GM18499 (cell line): ENCODE measurements at regions not wholly inside any gene's neighbourhood (a gene's known extent, or its start where the extent isn't known, plus 50 kb on each side); places are given as distances from the start of the nearest gene placed in this dataset.
"Not testable (repeated sequence)": the region's sequence is repeated elsewhere in the genome, so short reads cannot be mapped to it uniquely, and the experiment has no call there.

Experiments used
- ATAC-seq: cut with Tn5 transposase; IDR thresholded peaks from one replicate; pipeline ENCODE4 v1.9.1; 2021; ENCODE audit warnings: moderate number of reproducible peaks; ENCODE audit not compliant: insufficient read depth, unreplicated experiment

DNA sequence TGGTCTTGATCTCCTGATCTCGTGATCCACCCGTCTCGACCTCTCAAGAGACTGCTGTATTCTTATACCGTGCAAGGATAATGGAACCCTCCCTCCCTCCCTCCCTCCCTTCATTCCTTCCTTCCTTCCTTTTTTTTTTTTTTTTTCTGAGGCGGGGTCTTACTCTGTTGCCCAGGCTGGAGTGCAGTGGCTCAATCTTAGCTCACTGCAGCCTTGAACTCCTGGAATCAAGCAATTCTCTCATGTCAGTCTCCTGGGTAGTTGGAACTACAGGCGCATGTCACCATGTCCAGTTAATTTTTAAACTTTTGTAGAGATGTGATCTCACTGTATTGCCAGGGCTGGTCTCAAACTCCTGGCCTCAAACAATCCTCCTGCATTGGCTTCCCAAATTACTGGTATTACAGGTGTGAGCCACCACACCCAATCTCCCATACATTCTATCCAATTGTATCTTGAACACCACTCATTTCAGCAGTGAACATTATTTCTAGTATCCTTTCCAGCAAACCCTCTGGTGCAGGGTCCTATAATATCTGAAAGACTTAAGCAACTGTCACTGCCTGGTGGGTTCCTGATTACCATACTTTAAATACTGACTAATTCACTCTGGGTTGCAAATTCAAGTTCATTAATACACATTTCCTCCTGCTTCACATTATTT lies 210.0 kb upstream of the ZNF217 start:
- no peak for ATAC-seq

DNA sequence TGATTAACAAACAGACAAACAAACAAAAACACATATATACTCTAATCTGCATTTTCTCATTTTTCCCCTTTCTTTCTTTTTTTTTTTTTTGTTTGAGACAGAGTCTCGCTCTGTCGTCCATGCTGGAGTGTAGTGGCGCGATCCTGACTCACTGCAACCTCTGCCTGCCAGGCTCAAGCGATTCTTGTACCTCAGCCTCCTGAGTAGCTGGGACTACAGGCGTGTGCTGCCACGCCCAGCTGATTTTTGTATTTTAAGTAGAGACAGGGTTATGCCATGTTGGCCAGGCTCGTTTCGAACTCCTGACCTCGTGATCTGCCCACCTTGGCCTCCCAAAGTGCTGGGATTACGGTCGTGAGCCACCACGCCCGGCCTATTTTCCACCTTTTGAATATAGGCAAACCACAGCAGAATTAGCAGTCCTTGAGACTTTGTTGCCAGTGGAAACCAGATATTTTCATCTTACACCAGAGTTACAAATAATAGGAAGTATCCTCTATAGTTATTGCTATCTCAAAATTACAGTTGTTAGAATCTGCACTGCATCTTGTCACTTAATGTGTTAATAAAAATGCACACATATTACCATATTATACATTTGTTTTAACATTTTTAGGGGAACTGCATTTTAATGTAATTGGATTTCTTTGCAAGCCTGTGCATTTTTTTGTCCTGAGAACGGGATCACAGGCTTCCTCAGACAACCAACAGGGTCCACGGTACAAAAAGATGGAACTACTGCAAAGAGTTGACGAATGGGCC lies 208.2 kb upstream of the ZNF217 start:
- ATAC-seq, result no peak

DNA sequence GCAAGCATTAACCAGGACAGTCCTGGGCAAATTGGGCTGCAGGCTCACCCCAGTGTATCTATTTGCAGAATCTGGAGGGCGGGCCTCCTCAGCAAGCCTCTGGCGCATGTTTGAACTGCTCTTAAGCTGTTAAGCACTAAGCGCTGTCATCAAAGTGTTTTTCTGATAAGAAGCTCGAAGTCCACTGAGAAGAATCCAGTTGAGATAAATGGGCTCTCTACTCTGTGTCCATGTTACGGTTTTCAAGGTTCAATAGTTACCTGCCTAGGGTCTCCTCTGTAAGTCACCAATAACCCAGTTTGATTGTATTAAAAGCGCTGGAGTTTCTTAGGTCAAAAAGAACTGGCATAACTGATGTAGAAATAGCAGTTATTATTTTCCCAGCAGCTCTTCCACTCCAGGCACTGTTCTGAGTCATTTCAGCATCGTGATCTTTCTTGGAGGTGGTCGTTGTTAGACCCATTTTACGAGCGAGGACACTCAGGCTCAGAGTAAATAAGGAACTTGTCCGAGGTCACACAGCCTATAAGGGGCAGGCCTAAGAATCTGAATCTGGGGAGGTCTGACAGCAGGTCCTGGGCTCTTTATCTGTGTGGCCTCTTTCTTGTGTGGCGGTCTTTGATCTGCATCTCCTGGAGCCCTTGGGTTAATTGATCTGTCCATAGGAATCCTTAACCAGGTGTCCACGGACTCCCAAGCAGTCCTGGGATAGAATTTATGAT lies 207.4 kb upstream of the ZNF217 start:
- ATAC-seq, result no peak

DNA sequence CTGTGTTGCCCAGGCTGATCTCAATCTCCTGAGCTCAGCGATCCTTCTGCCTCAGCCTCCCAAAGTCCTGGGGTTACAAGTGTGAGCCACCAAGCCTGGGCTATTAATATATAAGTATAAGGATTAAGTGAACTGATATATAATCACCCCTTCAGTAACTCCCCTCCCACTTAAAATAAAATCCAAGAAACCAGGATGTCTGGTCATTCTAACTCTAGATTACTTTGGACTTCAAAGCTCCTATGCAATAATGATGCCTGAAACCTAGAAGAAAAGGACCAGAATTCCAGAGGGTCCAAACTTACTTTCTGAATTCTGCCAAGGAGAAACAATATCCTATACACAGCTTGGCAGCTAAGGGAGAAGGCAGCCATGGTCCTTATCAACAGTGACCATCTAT lies 206.8 kb upstream of the ZNF217 start:
- no peak for ATAC-seq

DNA sequence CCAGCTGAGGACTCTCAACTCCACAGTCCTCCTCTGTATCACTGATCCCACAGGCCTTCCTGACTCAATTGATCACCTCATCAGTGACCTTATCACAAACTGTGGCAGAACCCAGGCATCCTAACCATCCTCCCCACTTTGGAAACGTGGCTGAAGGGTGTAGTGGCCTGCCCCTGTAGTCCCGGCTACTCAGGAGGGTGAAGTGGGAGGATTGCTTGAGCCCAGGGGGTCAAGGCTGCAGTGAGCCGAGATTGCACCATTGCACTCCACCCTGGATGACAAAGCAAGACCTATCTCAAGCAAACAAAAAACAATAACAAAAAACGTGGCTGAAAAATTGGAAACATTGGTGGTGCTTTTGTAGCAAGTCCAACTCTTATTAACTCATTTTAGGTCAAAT lies 203.4 kb upstream of the ZNF217 start:
- no peak for ATAC-seq

DNA sequence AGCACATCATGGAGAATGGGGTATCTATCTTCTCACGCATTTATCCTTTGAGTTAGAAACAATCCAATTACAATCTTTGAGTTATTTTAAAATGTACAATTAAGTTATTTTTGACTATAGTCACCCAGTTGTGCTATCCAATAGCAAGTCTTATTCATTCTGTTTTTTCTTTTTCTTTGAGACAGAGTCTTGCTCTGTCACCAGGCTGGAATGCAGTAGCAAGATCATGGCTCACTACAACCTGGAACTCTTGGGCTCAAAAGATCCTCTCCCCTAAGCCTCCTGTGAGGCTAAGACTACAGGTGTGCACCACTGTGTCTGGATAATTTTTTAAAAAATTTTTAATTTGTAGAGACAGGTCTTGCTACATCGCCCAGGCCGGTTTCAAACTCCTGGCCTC lies 201.5 kb upstream of the ZNF217 start:
- ATAC-seq, result no peak

DNA sequence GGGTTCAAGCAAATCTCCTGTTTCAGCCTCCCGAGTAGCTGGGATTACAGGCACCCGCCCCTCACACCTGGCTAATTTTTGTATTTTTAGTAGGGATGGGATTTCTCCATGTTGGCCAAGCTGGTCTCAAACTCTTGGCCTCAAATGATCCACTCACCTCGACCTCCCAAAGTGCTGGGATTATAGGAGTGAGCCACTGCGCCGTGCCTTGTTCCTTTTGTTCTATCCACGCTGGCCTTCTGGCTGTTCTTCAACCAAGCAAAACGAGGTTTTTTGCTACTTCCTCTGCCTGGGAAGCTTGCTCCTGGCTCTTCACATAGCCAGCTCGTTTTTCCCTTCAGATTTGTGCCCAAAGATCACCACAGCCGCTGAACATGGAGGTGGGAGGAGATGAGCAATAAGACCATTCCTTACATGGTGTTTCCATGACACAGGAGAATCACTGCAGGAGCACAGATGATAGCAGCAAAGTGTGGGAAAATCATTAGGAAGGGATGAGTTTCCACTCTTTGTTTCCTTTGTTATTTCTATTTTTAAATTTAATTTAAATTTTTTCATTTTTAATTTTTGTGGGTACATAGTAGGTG lies 201.0 kb upstream of the ZNF217 start:
- no peak for ATAC-seq

DNA sequence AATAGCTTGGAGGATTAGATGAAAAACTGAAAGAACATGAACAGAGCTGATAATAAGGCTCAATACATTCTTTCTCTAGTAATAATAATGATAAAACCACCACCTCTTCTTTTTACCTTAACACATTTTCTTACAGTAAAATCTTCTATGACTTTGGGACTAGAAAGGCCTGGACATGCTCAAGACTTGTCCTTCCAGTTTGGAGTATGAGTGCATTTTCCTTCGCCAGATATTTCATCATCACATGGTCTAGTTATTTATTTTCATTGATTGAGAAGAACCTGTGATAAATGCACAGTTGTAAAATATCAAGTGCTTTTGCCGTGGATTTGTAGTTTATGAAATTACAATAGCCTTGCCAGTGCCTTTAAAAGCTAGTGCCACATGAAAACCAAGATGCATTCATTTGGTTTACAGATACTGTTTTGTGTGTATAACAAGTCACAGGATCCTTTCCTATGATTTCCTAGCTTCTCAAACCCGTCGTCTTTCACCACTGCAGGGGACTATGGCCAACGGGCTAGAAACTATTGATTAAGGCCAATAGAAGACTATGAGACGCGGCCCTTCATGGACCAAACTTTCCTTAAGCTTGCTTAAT lies 200.2 kb upstream of the ZNF217 start:
- no peak for ATAC-seq

DNA sequence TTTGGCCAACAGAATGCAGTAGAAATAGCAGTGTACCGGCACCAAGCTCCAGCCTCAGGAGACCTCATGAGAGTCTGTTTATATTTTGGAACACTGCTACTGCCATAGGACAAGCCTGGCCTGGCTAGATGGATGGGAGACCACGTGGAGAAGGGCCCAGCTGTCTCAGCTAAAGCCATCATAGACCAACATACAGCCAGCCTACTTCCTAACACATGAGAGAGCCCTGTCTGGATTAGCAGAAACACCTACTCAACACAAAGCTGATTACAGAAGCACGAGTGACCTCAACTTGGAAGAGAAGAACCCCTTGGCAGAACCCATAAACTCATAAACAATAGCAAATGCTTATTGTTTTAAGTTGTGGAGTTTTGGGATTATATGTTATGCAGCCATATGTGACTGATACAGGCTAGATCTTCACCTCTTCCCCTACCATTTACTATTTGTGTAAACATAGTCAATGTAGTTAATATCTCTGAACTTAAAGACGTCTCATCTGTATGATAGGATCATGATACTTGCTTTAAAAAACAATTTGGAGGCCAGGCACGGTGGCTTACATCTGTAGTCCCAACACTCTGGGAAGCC lies 199.4 kb upstream of the ZNF217 start:
- no peak for ATAC-seq

DNA sequence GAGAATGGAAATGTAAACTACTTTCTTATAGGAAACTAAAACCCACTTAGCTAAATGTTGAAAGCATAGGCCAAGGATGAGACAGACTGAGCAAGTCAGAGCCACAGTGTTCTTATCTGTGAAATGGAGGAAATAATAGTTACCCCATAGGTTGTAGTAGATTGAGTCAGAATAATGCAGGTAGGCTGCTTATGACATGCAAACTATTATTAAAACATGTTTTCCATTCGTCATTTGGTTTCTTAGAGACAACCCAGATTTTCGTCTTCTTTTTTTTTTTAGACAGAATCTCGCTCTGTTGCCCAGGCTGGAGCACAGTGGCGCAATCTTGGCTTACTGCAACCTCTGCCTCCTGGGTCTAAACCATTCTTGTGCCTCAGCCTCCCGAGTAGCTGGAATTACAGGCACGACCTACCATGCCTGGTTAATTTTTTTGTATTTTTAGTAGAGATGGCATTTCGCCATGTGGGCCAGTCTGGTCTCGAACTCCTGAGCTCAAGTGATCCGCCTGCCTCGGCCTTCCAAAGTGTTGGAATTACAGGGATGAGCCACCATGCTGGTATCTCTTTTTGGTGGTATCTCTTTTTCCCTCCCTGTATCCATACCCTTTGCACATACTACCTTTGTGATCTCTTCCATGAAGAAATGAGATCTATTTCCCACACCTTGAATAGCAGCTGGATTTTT lies 196.5 kb upstream of the ZNF217 start:
- ATAC-seq, result no peak

DNA sequence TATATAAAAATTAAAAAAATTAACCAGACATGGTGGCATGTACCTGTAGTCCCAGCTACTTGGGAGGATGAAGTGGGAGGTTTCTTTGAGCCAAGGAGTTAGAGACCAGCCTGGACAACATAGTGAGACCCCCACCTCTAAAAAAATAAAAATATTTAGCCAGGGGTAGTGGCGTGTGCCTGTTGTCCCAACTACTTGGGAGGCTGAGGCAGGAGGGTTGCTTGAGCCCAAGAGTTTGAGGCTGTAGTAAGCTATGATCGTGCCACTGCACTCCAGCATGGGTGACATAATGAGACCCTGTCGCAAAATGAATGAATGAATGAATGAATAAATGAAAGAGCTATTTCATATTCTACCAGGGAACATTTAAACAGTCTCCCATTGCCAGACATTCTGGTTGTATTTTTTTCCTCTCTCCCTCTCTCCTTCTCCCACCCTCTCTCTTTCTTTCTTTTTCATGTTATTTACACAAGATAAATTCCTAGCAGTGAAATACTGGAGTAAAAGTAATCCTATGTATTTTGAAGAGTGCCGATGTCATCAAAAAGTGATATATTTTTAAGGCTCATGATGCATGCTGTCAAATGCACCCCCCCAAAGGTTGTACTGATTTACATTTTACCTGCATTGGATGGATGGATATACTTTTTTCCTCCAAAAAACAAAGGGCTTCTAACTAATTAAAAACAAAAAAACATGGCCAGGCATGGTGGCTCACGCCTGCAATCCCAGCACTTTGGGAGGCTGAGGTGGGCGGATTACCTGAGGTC lies 194.8 kb upstream of the ZNF217 start:
- no peak for ATAC-seq

DNA sequence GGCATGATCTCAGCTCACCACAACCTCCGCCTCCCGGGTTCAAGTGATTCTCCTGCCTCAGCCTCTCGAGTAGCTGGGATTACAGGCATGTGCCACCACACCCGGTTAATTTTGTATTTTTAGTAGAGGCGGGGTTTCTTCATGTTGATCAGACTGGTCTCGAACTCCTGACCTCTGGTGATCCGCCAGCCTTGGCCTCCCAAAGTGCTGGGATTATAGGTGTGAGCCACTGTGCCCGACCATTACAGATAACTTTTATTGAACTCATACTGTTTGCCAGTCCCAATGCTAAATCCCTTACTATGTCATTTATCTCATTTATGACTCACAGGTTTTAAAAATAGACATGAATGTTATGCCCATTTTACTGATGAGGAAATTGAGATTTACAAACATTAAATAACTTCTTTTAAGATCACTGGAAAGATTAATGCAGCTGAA lies 193.9 kb upstream of the ZNF217 start:
- not testable (repeated sequence) for ATAC-seq

DNA sequence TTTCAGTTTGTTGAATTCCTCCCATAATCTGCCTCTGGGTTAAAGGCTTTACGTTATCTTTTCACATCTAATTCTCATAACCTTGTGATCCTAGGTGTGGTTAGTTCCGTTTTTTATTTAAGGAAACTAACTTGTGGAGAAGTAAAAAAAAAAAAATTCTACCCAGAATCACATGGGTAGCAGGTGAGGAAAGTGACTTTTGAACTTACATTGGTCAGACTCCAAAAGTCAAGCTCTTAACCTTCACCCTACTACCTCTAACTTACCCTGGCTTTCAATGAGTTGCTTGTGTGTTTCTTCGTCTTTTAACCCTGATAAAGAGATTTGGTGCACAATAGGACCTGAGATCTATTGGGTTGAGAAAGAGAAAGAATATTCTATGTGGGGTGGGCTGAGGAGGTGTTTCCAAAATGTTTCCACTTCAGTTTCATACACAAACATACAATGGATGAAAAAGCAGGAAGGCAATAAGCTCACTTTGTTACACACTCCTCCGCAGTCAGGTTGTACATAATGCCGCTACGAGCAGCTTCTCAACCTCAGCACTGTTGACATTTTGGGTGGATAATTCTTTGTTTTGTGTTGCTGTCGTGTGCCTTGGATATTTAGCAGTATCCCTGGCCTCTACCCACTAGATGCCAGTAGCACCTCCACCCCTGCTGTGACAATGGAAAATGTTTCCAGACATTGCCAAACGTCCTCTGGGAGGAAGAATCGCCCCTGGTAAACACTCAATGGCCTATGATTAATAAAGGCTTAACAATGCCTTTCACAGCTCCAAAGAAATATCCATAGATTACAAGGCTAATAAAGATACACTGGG lies 193.0 kb upstream of the ZNF217 start:
- ATAC-seq, result no peak

DNA sequence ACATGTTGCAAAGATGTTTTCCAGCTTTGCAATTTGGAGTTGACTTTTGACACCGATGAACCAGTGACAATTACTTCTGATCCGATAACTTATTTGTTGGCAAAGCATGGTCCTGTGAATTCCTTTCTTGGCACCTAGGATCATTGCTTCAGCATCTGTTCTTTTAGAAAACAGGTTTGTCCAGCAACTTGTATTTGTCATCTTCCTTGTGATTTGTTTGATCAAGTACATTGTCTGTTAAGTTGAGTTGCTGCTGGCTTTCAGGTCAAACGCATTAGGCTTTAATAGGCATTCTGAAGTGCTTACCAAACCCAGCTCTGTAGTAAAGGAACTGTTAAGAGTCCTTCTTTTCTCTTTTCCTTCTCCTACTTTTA lies 192.4 kb upstream of the ZNF217 start:
- ATAC-seq, result no peak

DNA sequence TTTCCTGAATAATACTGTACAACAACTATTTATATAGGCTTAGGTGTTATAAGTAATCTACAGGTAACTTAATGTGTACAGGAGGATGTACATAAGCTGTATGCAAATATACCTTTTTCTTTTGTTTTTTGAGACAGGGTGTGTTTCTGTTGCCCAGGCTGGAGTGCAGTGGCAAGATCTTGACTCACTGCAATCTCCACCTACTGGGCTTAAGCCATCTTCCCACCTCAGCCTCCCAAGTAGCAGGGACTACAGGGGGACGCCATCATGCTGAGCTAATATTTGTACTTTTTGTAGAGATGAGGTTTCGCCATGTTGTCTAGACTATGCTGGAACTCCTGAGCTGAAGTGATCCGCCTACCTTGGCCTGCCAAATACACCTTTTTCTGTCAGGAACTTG lies 191.7 kb upstream of the ZNF217 start:
- no peak for ATAC-seq

DNA sequence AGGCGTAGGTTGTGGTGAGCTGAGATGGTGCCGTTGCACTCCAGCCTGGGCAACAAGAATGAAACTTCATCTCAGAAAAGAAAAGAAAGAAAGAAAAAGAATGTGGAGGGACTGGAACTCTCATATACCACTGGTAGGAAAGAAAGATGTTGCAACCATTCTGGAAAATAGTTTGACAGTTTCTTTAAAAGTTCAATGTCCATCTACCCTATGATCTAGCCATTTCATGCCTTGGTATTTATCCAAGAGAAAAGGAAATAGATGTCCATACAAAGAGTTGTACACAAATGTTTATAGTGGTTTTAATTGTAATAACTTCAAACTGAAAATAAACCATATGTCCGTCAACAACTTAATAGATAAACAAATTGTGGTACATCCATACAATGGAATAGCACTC lies 190.1 kb upstream of the ZNF217 start:
- no peak for ATAC-seq

DNA sequence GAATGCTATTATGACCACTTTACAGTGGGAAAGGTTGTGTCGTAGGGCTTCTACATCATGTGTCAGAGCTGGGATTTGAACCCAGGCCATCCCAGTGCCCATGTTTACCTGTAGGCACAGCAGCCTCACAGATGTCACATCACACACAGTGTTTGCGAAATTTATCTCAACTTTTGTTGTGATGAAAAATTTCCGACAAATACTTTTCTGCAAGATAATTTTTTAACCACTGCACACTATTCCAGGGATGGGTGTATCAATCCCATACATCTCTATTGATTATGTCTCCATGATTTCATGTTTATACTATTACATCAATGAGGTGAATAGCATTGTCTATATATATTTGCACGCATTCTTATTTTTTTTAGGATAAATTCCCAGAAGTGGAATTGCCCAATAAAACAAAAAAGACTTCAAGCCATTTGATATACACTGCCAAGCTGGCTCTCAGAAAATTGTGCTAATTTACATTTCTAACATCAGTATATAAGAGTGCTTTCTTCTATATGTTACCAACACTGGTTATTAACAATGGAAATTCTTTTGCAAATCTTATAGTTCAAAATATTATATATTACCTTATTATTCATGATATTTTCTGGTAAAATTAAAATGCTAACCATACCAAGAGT lies 189.1 kb upstream of the ZNF217 start:
- no peak for ATAC-seq

DNA sequence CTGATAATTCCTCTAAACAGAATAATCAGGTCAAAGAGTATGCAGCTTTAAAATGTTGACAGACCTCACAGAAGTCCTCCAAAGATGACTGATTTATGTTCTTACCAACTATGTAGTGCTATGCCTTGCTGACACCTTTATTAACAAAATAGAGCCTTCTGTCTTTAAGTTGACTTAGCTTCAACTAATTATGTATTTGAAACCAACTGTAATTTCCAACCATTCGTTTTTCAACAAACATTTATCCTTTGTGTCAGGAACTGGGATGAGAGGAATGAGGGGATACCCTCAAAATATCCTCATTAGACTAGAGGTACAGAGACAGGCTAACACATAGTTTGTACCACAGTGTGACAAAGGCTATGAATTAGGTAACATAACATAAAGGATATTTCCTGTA lies 186.2 kb upstream of the ZNF217 start:
- ATAC-seq, result no peak
